H1 (cell line): ENCODE measurements at regions not wholly inside any gene's neighbourhood (a gene's known extent, or its start where the extent isn't known, plus 50 kb on each side); places are given as distances from the start of the nearest gene placed in this dataset.

Source experiments
- ATF3 ChIP-seq: IDR thresholded peaks from 2 replicates; pipeline ENCODE4 v1.6.1; 2011; ENCODE audit warnings: low read depth, mild to moderate bottlenecking, low read length; ENCODE audit not compliant: insufficient read depth
- CBX8 ChIP-seq: fragments of 300-800, 300-1000 bp; sonication (generic); IDR thresholded peaks from 2 replicates; pipeline ENCODE4 v1.7.1; 2016; ENCODE audit warnings: low read depth, low read length, borderline replicate concordance
- E2F6 ChIP-seq: IDR thresholded peaks from 2 replicates; pipeline ENCODE4 v1.6.1; 2012; ENCODE audit warnings: inconsistent platforms
- EP300 ChIP-seq, 2 experiments: IDR thresholded peaks; 1 replicate in 1 of 2; 2 replicates in 1 of 2; pipeline ENCODE4 v1.6.1; 2011 to 2012; ENCODE audit warnings: low read depth in 2 of 2, low read length in 2 of 2, mild to moderate bottlenecking in 2 of 2, borderline replicate concordance in 1 of 2, inconsistent platforms in 1 of 2, moderate library complexity in 1 of 2
- GABPA ChIP-seq: IDR thresholded peaks from 2 replicates; pipeline ENCODE4 v1.6.1; 2011; ENCODE audit warnings: mild to moderate bottlenecking, low read length, moderate library complexity, borderline replicate concordance; ENCODE audit not compliant: insufficient read depth
- KDM4A ChIP-seq: IDR thresholded peaks from one replicate; pipeline ENCODE4 v1.7.1; 2012; ENCODE audit warnings: low read depth, mild to moderate bottlenecking, moderate library complexity, low read length, inconsistent platforms; ENCODE audit not compliant: severe bottlenecking
- RXRA ChIP-seq: IDR thresholded peaks from 2 replicates; pipeline ENCODE4 v1.6.1; 2011; ENCODE audit warnings: low read depth, mild to moderate bottlenecking, low read length, moderate library complexity; ENCODE audit not compliant: insufficient read depth
- SIRT6 ChIP-seq: IDR thresholded peaks from one replicate; pipeline ENCODE4 v1.7.1; 2012; ENCODE audit warnings: low read length, inconsistent platforms
- ZNF274 ChIP-seq: IDR thresholded peaks from 2 replicates; pipeline ENCODE4 v1.7.0; 2012; ENCODE audit warnings: low read length, borderline replicate concordance; ENCODE audit errors: extremely low read depth

- TF ChIP-seq E2F6 (no peak), ZNF274 (no peak), GABPA (no peak), KDM4A (no peak), CBX8 (no peak), EP300 (IDR thresholded peaks at IDR 0.05; ENCODE audit: borderline replicate concordance in 1 of 2, low read depth in 2 of 2, low read length in 2 of 2) (no peak), ATF3 (no peak), SIRT6 (no peak), RXRA (no peak)
Measured at GRCh38 chr2:81505586-81505985, 1201.0 kb upstream of the LRRTM1 start (continued).
